NCI-H2227 (cell line): ENCODE measurements at regions not wholly inside any gene's neighbourhood (a gene's known extent, or its start where the extent isn't known, plus 50 kb on each side); places are given as distances from the start of the nearest gene placed in this dataset.

Experiments
- DNase-seq: peaks from one replicate; lab custom pipeline; 2025; ENCODE audit not compliant: unreplicated experiment; lab: John Stamatoyannopoulos, UW

- no peak for DNase-seq
These were observed 50.4 kb upstream of the CIBAR2 start for GRCh38 chr16:85162478-85163277.

- DNase-seq = no peak
These were observed 51.2 kb upstream of the CIBAR2 start for GRCh38 chr16:85163278-85164112.

GRCh38 chr16:85164431-85164830 lies 52.2 kb upstream of the CIBAR2 start:
- DNase-seq = no peak

GRCh38 chr16:85164838-85165516 lies 52.7 kb upstream of the CIBAR2 start:
- peak; percentile 37 for DNase-seq

- DNase-seq = no peak
These were observed 53.5 kb upstream of the CIBAR2 start for GRCh38 chr16:85165781-85166180.

GRCh38 chr16:85166281-85166680 lies 54.0 kb upstream of the CIBAR2 start:
- no peak for DNase-seq

- no peak for DNase-seq
These were observed 54.7 kb upstream of the CIBAR2 start for GRCh38 chr16:85166699-85167588.

- DNase-seq = no peak
These were observed 55.6 kb upstream of the CIBAR2 start for GRCh38 chr16:85167589-85168537.

GRCh38 chr16:85168732-85169256 lies 56.5 kb upstream of the CIBAR2 start:
- peak; percentile 69 for DNase-seq

- DNase-seq = peak; percentile 52
These were observed 57.2 kb upstream of the CIBAR2 start for GRCh38 chr16:85169333-85170065.

- DNase-seq = no peak
These were observed 57.8 kb upstream of the CIBAR2 start for GRCh38 chr16:85170066-85170491.

GRCh38 chr16:85170590-85171003 lies 58.3 kb upstream of the CIBAR2 start:
- DNase-seq = no peak

GRCh38 chr16:85171004-85171758 lies 58.9 kb upstream of the CIBAR2 start:
- no peak for DNase-seq

- DNase-seq = no peak
These were observed 59.6 kb upstream of the CIBAR2 start for GRCh38 chr16:85171759-85172454.

- no peak for DNase-seq
These were observed 60.3 kb upstream of the CIBAR2 start for GRCh38 chr16:85172455-85173145.

- no peak for DNase-seq
These were observed 61.1 kb upstream of the CIBAR2 start for GRCh38 chr16:85173146-85173980.
